HEK293T (cell line): ENCODE measurements at regions not wholly inside any gene's neighbourhood (a gene's known extent, or its start where the extent isn't known, plus 50 kb on each side); places are given as distances from the start of the nearest gene placed in this dataset.

ENCODE experiments used
- ARNT ChIP-seq: fragments of 450-650 bp; IDR thresholded peaks from 2 replicates; pipeline ENCODE4 v1.6.1; 2017; ENCODE audit warnings: mild to moderate bottlenecking
- FOXA1 ChIP-seq: fragments of 450-650 bp; IDR thresholded peaks from 2 replicates; pipeline ENCODE4 v1.6.1; 2016; ENCODE audit warnings: mild to moderate bottlenecking
- HDGF ChIP-seq: fragments of 450-650 bp; IDR thresholded peaks from 2 replicates; pipeline ENCODE4 v1.6.1; 2017; ENCODE audit warnings: antibody characterized with exemption, borderline replicate concordance
- LEF1 ChIP-seq: fragments of 450-650 bp; IDR thresholded peaks from 2 replicates; pipeline ENCODE4 v1.6.1; 2017; ENCODE audit warnings: mild to moderate bottlenecking, borderline replicate concordance
- NFRKB ChIP-seq: fragments of 450-650 bp; IDR thresholded peaks from 2 replicates; pipeline ENCODE4 v1.6.1; 2016; ENCODE audit warnings: mild to moderate bottlenecking, moderate library complexity
- ZNF384 ChIP-seq: fragments of 450-650 bp; IDR thresholded peaks from 2 replicates; pipeline ENCODE4 v1.6.1; 2016

- TF ChIP-seq LEF1 (no peak), FOXA1 (no peak), HDGF (no peak), ZNF384 (no peak), ARNT (no peak), NFRKB (no peak)
These were observed 307.5 kb upstream of the GNPDA2 start for GRCh38 chr4:45033676-45034419.
